ENCODE measurements at regions not wholly inside any gene's neighbourhood (a gene's known extent, or its start where the extent isn't known, plus 50 kb on each side); places are given as distances from the start of the nearest gene placed in this dataset.

GRCh38 chr10:24793648-24794379 lies 70.1 kb upstream of the ARHGAP21 start:
- DNase-seq (ENCODE audit: low read depth, low spot score): no peak
- in situ Hi-C loops (cut with HindIII; ENCODE audit: low pct_unique_long_range_greater_than_20kb, low sequenced_read_pairs): no loop called here

- DNase-seq (ENCODE audit: low read depth, low spot score): no peak
- in situ Hi-C loops (cut with HindIII; ENCODE audit: low pct_unique_long_range_greater_than_20kb, low sequenced_read_pairs): no loop called here
Measured at GRCh38 chr10:24792638-24793037, 69.0 kb upstream of the ARHGAP21 start.

- in situ Hi-C loops (cut with HindIII; ENCODE audit: low pct_unique_long_range_greater_than_20kb, low sequenced_read_pairs): no loop called here
- DNase-seq (ENCODE audit: low read depth, low spot score): no peak
Measured at GRCh38 chr10:24791084-24791726, 67.5 kb upstream of the ARHGAP21 start.

GRCh38 chr10:24790599-24790998 lies 66.9 kb upstream of the ARHGAP21 start:
- in situ Hi-C loops (cut with HindIII; ENCODE audit: low pct_unique_long_range_greater_than_20kb, low sequenced_read_pairs): no loop called here
- DNase-seq (ENCODE audit: low read depth, low spot score): no peak

- in situ Hi-C loops (cut with HindIII; ENCODE audit: low pct_unique_long_range_greater_than_20kb, low sequenced_read_pairs): no loop called here
- no peak for DNase-seq (ENCODE audit: low read depth, low spot score)
Measured at GRCh38 chr10:24790073-24790472, 66.4 kb upstream of the ARHGAP21 start.

GRCh38 chr10:24784923-24785322 lies 61.2 kb upstream of the ARHGAP21 start:
- no peak for DNase-seq (ENCODE audit: low read depth, low spot score)
- in situ Hi-C loops (cut with HindIII; ENCODE audit: low pct_unique_long_range_greater_than_20kb, low sequenced_read_pairs): no loop called here

GRCh38 chr10:24784061-24784460 lies 60.4 kb upstream of the ARHGAP21 start:
- DNase-seq (ENCODE audit: low read depth, low spot score): peak; percentile 90
- in situ Hi-C loops (cut with HindIII; ENCODE audit: low pct_unique_long_range_greater_than_20kb, low sequenced_read_pairs): no loop called here

- in situ Hi-C loops (cut with HindIII; ENCODE audit: low pct_unique_long_range_greater_than_20kb, low sequenced_read_pairs): no loop called here
- peak; percentile 28 for DNase-seq (ENCODE audit: low read depth, low spot score)
Measured at GRCh38 chr10:24783504-24783903, 59.8 kb upstream of the ARHGAP21 start.

- DNase-seq (ENCODE audit: low read depth, low spot score): no peak
- in situ Hi-C loops (cut with HindIII; ENCODE audit: low pct_unique_long_range_greater_than_20kb, low sequenced_read_pairs): no loop called here
Measured at GRCh38 chr10:24779737-24780136, 56.0 kb upstream of the ARHGAP21 start.

- no peak for DNase-seq (ENCODE audit: low read depth, low spot score)
- in situ Hi-C loops (cut with HindIII; ENCODE audit: low pct_unique_long_range_greater_than_20kb, low sequenced_read_pairs): no loop called here
Measured at GRCh38 chr10:24778298-24778697, 54.6 kb upstream of the ARHGAP21 start.

GRCh38 chr10:24777196-24777595 lies 53.5 kb upstream of the ARHGAP21 start:
- DNase-seq (ENCODE audit: low read depth, low spot score): no peak
- in situ Hi-C loops (cut with HindIII; ENCODE audit: low pct_unique_long_range_greater_than_20kb, low sequenced_read_pairs): no loop called here

GRCh38 chr10:24773939-24774589 lies 50.4 kb upstream of the ARHGAP21 start:
- in situ Hi-C loops (cut with HindIII; ENCODE audit: low pct_unique_long_range_greater_than_20kb, low sequenced_read_pairs): no loop called here
- DNase-seq (ENCODE audit: low read depth, low spot score): no peak
